Activated effector memory CD4-positive, alpha-beta T cell treated with anti-CD3 and anti-CD28 coated beads, Interleukin-2, amount 50 U/mL, for 16 hours (primary cell): ENCODE measurements at regions not wholly inside any gene's neighbourhood (a gene's known extent, or its start where the extent isn't known, plus 50 kb on each side); places are given as distances from the start of the nearest gene placed in this dataset.
"Not testable (repeated sequence)": the region's sequence is repeated elsewhere in the genome, so short reads cannot be mapped to it uniquely, and the experiment has no call there.

Experiments used
- DNase-seq: peaks from one replicate; pipeline ENCODE4 v3.0.0-alpha.2; 2020

GRCh38 chr3:82496890-82497560, 735.6 kb upstream of the GBE1 start:
- no peak for DNase-seq

- no peak for DNase-seq
Observed at GRCh38 chr3:82495655-82496054, 734.2 kb upstream of the GBE1 start.

DNA sequence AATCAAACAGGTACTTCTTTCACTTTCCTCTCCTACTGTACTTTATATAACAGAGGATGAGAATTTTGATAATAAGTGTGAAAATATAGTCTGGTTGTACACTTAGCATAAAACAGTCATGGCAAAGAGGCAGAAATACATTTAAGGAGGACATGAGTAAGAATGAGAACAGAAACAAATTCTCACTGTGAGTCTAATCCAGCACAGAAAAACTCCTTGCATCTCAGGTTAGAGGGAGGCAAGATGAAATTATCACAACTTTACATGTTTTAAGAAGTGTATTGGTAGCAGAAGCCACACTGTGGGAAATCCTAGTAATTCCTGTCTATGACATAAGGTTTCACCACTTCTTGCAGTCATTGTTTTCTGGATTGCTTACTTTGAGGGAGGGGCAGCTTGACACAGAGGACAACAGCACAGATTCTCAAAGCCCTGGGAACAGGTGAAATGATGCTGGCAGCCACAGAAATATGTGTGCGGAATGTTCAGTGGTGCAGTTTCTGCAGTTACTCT, 733.6 kb upstream of the GBE1 start:
- no peak for DNase-seq

GRCh38 chr3:82493858-82494257, 732.4 kb upstream of the GBE1 start:
- no peak for DNase-seq

DNA sequence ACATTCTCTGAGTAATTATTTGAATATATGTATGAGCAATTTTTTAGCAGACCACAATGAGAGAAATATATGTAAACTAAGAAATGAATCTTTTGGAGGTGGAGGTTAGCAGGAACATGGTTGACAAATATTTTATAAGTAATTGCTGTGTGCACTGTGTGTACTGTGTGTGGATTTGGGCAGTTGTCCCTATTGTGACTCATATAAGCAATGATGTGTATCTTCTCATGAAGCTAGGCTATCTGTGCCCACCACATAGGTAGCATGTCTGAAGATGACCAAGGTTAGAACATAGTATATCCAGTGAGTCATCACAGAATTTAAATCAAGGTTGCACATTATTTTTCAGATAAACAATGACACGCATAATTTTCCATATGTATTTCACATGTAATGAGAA, 713.9 kb upstream of the GBE1 start:
- no peak for DNase-seq

GRCh38 chr3:82474711-82475110, 713.3 kb upstream of the GBE1 start:
- DNase-seq = no peak

- no peak for DNase-seq
Observed at GRCh38 chr3:82473864-82474541, 712.6 kb upstream of the GBE1 start.

GRCh38 chr3:82467051-82467450, 705.6 kb upstream of the GBE1 start:
- no peak for DNase-seq

GRCh38 chr3:82462977-82463376, 701.5 kb upstream of the GBE1 start:
- DNase-seq = no peak

DNA sequence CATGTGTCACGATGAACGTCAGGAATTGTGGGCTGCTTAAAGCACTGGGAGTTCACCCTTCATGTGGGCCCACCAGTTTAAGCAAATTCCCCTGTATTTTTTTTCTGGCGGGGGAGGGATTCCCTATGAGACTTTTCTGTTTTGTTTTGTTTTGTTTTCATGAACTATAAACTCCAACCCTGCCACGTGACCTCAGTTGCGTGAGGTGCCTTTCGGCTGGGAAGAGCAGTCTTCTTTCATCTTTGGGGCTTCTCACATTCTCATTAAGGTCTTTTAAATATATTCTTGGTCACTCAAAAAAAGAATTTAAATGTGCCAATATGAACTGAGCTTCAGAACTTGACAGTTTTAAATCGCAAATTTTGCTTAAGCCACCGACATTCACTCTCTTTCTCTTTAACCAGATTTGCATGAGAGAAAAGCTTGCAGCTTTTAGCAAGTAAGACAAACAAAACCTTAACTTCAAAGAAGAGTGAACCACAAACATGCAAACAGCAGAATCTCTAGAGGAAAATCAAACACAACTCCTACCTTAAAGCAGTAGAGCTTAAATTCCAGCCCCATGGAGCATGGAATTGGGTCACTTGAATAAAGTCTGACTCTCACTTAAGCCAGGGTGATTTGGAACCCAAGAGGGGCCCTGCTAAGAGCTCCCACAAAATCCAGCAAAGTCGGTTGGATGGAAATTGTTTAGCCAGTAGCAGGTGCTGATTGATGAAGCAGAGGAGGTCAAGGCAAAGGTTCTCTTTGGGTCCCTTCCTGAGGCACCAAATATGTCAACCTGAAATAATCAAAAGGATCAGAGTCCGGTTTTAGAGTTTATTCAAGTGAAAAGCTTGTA, 699.8 kb upstream of the GBE1 start:
- no peak for DNase-seq

- no peak for DNase-seq
Observed at GRCh38 chr3:82448320-82448719, 686.9 kb upstream of the GBE1 start.

DNA sequence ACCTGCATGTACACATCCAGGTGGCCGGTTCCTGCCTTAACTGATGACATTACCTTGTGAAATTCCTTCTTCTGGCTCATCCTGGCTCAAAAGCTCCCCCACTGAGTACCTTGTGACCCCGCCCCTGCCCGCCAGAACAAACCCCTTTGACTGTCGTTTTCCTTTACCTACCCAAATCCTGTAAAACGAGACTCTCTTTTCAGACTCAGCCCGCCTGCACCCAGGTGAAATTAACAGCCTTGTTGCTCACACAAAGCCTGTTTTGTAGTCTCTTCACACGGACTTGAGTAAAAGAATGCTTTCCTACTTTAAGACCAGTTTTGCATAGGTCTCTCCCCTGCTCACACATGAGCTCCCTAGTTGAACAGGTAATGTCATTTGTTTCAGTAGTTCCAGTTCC, 667.4 kb upstream of the GBE1 start:
- not testable (repeated sequence) for DNase-seq

- DNase-seq = no peak
Observed at GRCh38 chr3:82424031-82424339, 662.5 kb upstream of the GBE1 start.

DNA sequence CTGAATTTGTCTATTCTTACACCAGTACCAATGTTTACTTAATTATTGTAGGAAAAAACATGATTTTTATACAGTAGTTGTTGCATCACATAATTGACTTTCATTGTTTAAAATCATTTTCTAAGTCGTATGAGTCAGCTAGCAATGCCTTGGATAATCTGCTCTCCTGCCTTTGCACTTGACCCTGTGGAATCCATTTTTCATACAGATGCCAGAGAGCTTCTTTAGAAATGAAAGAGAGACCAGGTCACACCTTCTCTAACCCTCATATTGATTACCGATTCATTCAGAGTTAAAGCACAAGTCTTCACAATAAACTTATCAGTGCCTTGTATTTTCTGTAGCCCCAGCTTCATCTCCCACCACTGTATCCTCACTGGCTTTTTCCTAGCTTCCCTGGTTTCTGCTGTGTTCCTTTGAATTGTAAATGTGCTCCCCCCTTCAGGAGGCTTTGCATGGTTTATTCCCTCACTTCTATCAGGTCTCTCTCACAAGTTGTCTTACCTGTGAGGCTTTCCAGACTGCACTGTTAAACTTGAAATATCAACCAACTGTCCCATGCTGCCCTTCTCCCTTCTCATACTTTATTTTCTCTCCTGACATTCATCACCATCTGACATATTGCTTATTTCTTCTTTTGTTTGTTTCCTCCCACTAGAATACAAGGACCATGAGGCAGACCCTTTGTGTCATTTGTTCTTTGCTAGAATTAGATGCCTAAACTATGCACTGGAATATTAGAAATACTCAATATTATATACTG, 662.0 kb upstream of the GBE1 start:
- no peak for DNase-seq

DNA sequence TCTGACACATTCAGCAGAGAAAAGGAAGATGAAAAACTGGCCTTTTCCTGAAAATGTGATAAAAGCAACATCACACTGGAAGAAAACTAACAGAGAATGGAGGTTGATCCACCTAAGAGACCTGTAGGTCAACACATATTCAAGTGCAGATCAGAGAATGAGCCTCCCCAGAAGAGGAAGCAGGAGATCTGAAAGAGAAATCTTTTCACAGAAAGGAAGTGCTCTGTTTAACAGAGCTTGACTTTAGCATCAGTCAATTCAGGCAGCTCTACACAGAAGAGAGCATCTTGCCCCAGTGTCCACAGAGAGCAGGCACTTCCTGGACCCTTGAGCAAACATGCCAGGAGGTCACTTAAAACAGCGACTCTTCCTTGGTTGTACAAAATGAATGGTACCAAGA, 655.4 kb upstream of the GBE1 start:
- no peak for DNase-seq

GRCh38 chr3:82416349-82416748, 654.9 kb upstream of the GBE1 start:
- no peak for DNase-seq

- DNase-seq = no peak
Observed at GRCh38 chr3:82413171-82413570, 651.7 kb upstream of the GBE1 start.

DNA sequence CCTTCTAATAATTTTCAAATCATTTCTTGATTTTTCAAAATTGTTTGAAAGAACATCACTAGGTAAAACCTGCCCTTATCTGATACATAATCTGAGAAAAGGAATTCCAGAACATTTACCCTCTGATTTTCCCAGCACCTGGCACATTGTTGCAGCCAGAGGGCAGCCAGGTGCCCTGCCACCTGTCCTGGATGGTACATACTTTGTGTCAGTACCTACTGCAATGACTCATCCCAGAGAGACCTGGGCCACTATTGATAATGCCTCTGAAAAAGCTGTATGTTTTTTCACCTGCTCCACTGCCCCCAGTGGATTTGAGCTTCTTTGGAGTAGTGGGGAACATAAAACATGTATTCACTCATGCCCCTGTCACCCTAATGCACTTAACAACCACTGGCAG, 648.9 kb upstream of the GBE1 start:
- DNase-seq = no peak

DNA sequence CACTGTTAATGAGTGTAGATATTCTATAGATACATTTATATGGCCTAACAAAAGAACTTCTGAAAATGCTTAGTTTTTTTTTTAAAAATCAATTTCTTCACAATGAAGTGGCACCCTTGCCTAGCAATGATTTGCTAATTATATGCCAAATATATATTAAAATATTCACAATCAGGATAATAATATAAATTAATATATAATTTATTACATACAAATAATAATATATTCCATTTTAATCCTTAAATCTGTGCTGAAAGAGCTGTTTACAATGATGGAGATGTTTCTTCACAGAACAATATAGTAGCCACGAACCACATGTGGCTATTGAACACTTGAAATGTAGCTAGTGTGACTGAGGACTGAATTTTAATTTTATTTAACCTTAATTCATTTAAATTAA, 648.4 kb upstream of the GBE1 start:
- DNase-seq = no peak

DNA sequence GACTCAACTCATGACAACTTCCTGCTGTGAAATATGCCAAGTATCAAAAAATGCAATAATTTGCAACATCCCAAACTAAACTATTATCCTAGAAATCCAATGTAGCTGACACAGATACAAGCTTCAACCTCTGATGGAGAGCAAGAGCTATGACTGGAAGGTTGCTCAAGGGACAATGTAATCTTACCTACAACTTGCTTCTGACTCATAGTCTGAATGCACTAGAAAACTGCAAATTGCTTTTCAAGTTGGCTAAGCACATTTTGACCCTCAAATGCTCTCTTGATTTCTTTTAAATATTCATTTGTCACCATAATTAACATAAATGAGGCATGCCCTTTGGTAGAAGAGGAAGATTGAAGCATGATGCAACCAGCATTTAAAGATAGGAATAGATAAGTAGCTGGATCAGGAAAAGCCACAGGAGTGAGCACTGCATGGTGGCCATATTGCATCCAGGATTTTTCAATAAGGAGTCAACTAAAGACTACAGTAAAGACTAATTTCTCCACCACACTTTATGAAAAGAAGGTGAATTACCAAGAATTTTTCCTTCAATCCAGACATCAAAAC, 630.8 kb upstream of the GBE1 start:
- DNase-seq = no peak

DNA sequence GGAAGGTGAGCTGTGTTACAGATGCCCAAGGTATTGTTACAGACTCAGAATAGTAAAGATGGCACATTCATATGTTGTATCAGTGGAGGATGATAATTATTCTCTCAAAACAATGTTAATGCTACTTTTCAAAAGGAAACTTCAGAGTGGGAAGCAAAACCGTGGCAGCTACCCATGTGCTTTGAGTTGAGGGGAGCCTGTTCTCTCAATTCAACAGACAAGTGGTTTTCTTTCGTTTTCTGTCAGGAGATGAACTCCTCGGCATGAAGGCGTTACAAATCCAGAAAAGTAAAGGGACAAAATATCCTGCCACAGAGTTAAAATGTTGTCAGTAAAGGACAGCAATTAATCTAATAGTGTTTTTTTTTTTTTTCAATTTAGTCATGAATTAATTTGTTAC, 629.4 kb upstream of the GBE1 start:
- DNase-seq = no peak

GRCh38 chr3:82386647-82387046, 625.2 kb upstream of the GBE1 start:
- no peak for DNase-seq

DNA sequence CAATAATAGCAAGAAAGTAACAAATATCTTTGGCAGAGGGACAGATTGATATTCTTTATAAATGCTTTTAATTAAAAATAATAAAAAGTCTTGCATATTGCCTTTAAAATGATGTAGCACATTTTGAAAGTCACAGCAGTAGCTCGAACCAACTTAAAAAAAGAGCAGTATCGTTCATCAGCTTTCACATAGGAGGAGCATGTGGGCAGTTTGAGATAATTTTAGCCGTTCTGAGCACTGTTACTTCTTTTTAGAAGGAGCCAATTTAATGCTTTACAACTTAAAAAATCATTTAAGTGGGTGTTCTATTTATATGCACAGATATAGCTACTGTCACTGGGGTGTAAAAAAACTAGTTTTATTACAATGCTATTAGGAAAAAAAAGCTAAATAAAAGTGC, 622.7 kb upstream of the GBE1 start:
- DNase-seq = no peak
